IPS DF 6.9 (cell line): ENCODE measurements at regions not wholly inside any gene's neighbourhood (a gene's known extent, or its start where the extent isn't known, plus 50 kb on each side); places are given as distances from the start of the nearest gene placed in this dataset.
"Not testable (repeated sequence)": the region's sequence is repeated elsewhere in the genome, so short reads cannot be mapped to it uniquely, and the experiment has no call there.

Source experiments
- DNase-seq: peaks from one replicate; pipeline ENCODE4 v3.0.0-alpha.2; 2013; ENCODE audit warnings: low read depth, low spot score
- H3K27ac ChIP-seq: one replicate; pipeline ENCODE4 v1.5.1; 2013; ENCODE audit warnings: low read length, control low read depth
- H3K27me3 ChIP-seq: 2 replicates; pipeline ENCODE4 v1.6.1; 2013; ENCODE audit warnings: mild to moderate bottlenecking, low read length; ENCODE audit not compliant: control insufficient read depth, insufficient read depth
- H3K36me3 ChIP-seq: 2 replicates; pipeline ENCODE4 v1.6.1; 2013; ENCODE audit warnings: low read length; ENCODE audit not compliant: control insufficient read depth, insufficient read depth
- H3K4me1 ChIP-seq: 2 replicates; pipeline ENCODE4 v1.6.1; 2013; ENCODE audit warnings: low read length; ENCODE audit not compliant: control insufficient read depth, insufficient read depth
- H3K4me3 ChIP-seq: 2 replicates; pipeline ENCODE4 v1.5.1; 2013; ENCODE audit warnings: mild to moderate bottlenecking, low read length
- H3K9me3 ChIP-seq: 2 replicates; pipeline ENCODE4 v1.6.1; 2013; ENCODE audit warnings: low read length, inconsistent platforms; ENCODE audit not compliant: control insufficient read depth, insufficient read depth
- WGBS: extraction: QIAGEN DNeasy Blood & Tissue Kit; methylation state at CpG from one replicate; pipeline ENCODE4 v1.1.7; 2013; ENCODE audit warnings: mixed read lengths, missing lambda C conversion rate; ENCODE audit not compliant: insufficient read length, insufficient coverage; 5-methylcytosine and 5-hydroxymethylcytosine counted together

- Histone ChIP-seq H3K27me3 (no peaks in the 10 kb centered on the region), H3K27ac (no peak overlapping the region), H3K4me1 (no peaks in the 10 kb centered on the region), H3K36me3 (no peaks in the 10 kb centered on the region), H3K4me3 (no peak overlapping the region), H3K9me3 (no peaks in the 10 kb centered on the region)
- no peak for DNase-seq
- no CpG with 5 or more reads among the region's 1 CpG for WGBS
These were observed 1529.8 kb downstream of the RPIA start for GRCh38 chr2:90221300-90221651.

DNA sequence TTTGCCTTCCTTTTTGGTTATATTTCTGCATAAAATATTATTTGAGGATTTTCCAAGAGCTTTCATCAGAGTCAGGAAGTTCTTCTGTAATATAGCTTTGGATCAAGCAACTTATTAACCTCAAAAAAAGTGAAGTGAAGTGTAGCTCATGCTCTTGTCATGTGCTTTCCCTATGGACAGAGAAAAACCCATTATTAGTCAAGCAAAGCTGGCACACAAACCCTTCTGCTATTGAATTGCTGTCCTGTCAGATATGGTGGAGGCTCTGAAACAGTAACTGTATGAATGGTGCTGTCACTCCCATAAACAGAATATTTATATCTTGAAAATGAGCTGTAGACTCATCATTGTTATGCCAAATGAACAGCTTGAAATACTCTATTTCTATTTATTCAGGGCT lies 1533.3 kb downstream of the RPIA start:
- H3K4me1 ChIP-seq, H3K9me3 ChIP-seq, H3K36me3 ChIP-seq, H3K4me3 ChIP-seq, H3K27ac ChIP-seq, DNase-seq, H3K27me3 ChIP-seq: not testable (repeated sequence)

DNA sequence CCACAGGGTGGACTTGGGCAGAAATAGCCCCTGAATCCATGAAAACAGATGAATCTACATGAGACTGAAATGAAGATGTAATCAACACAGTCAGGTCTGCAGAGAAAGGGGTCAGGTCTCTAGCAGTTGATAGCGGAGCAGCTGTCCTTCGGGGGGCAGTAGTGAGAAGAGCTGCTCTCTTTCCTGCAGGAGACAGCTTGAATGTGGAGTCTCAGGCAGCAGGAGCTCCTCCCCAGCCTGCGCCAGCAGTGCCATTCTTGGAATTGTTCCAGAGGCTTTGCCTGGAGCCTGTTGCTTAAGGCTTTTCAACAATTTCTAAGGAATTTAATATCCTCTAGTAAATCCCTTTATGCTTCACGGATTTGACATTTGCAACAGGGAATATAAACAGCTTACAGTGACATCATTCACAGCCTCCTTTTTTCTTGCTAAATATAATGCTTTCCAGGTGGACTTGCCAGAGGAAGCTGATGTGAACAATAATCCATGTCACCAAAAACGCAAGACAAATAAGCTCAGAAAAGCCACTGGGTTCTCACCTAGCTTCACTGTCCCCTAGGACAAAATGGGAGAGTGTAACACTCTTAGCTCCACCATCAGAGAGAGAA lies 1535.1 kb downstream of the RPIA start:
- H3K27me3 ChIP-seq, H3K36me3 ChIP-seq, H3K9me3 ChIP-seq, DNase-seq, H3K27ac ChIP-seq, H3K4me1 ChIP-seq, H3K4me3 ChIP-seq: not testable (repeated sequence)
- no CpG with 5 or more reads among the region's 5 CpGs for WGBS

- H3K4me1 ChIP-seq, H3K9me3 ChIP-seq, DNase-seq, H3K36me3 ChIP-seq, H3K27ac ChIP-seq, H3K4me3 ChIP-seq, H3K27me3 ChIP-seq: not testable (repeated sequence)
- no CpG with 5 or more reads among the region's 4 CpGs for WGBS
These were observed 1539.7 kb downstream of the RPIA start for GRCh38 chr2:90231199-90231598.

- not testable (repeated sequence) for H3K4me3 ChIP-seq, DNase-seq, H3K4me1 ChIP-seq, H3K9me3 ChIP-seq, H3K27ac ChIP-seq, H3K27me3 ChIP-seq, H3K36me3 ChIP-seq
- no CpG with 5 or more reads among the region's 1 CpG for WGBS
These were observed 1544.0 kb downstream of the RPIA start for GRCh38 chr2:90235452-90235851.

DNA sequence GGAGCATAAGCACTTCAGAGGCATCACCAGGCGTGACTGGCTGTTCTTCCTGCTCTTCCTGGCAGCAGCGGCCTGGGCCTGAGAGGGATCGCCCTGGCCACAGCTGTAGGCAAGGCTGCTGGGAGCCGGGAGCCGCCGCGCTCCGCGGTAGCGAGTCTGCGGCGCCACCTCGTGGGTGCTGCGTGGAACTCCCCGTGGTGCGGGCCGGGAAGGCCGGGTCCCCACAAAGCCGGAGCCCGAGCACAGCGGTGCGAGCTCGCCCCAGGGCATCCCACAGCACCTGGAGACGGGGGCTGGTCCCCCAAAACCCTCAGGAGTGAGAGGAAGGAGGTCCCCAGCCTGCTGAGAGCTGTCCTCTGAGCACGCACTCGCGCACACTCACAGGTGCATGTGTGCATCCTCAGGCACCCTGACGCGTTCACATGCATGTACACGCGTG lies 1546.5 kb downstream of the RPIA start:
- WGBS: no CpG with 5 or more reads among the region's 31 CpGs
- DNase-seq, H3K36me3 ChIP-seq, H3K27ac ChIP-seq, H3K4me3 ChIP-seq, H3K9me3 ChIP-seq, H3K27me3 ChIP-seq, H3K4me1 ChIP-seq: not testable (repeated sequence)

DNA sequence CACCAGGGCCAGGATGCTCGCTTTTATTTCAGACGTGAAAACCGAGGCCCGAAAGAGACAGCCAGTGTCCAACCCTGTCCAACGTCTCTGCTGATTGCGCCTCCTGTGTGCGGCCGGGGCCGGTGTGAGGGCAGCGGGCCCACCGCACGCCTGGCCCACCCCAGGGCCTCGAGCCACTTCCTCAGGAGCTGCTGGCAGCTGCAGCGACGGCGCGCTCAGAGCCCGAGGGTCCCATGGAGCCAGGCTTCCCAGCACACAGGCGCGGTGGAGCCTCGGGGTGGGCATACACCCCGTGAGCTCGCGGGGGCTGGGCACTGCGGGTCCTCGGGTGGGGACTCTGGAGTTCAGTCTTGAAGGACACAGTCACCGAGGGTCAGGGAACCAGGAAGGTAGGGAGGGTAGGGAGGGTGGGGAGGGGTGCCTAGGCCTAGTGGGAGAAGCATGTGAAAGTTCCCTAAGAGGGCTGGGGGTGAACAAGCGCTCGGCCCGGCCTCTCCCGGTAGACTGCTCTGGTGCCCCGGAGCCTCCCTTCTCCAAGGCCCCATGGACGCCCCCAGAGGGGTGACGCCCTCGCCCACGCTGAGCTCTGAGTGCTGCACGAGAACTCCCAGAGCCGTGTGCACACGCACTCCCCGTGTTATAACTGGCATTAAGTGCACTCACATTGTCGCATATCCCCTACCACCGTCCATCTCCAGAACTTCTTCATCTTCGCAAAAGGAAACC lies 1547.2 kb downstream of the RPIA start:
- not testable (repeated sequence) for H3K27me3 ChIP-seq, H3K9me3 ChIP-seq, H3K4me1 ChIP-seq, H3K36me3 ChIP-seq, H3K4me3 ChIP-seq, H3K27ac ChIP-seq, DNase-seq
- WGBS: no CpG with 5 or more reads among the region's 43 CpGs

DNA sequence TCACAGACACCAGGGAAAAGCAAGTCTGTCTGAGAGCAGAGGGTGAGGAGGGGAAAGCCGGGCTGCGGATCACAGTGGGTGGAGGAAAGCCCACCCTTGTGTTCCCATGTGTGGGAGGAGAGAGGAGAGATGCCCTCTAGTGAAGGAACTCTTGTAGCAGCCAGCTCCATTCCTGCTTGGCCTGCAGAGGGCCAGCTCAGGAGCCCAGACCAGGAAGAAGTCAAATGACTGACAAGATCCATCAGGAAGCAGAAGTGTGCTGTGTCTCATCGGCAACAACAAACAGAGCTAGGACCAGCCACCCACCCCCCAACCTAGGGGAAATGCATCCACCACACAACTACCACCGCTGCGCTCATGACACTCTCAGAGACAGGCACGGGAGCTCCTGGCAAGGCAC lies 1548.3 kb downstream of the RPIA start:
- H3K36me3 ChIP-seq, H3K27me3 ChIP-seq, H3K4me1 ChIP-seq, H3K9me3 ChIP-seq, H3K27ac ChIP-seq, H3K4me3 ChIP-seq, DNase-seq: not testable (repeated sequence)
- WGBS: no CpG with 5 or more reads among the region's 6 CpGs

GRCh38 chr2:90244902-90245765 lies 1553.7 kb downstream of the RPIA start:
- not testable (repeated sequence) for H3K9me3 ChIP-seq, H3K27me3 ChIP-seq, H3K27ac ChIP-seq, H3K4me1 ChIP-seq, H3K36me3 ChIP-seq, H3K4me3 ChIP-seq, DNase-seq
- WGBS: no CpG with 5 or more reads among the region's 94 CpGs

- not testable (repeated sequence) for H3K27ac ChIP-seq, H3K4me1 ChIP-seq, H3K27me3 ChIP-seq, H3K9me3 ChIP-seq, H3K36me3 ChIP-seq, DNase-seq, H3K4me3 ChIP-seq
- WGBS: no CpG with 5 or more reads among the region's 14 CpGs
These were observed 1556.9 kb downstream of the RPIA start for GRCh38 chr2:90248400-90248799.
